GM21723 (cell line): ENCODE measurements at regions not wholly inside any gene's neighbourhood (a gene's known extent, or its start where the extent isn't known, plus 50 kb on each side); places are given as distances from the start of the nearest gene placed in this dataset.
"Not testable (repeated sequence)": the region's sequence is repeated elsewhere in the genome, so short reads cannot be mapped to it uniquely, and the experiment has no call there.

Source experiments
- ATAC-seq: cut with Tn5 transposase; IDR thresholded peaks from one replicate; pipeline ENCODE4 v1.9.1; 2021; ENCODE audit warnings: mild to moderate bottlenecking, moderate library complexity; ENCODE audit not compliant: unreplicated experiment

- not testable (repeated sequence) for ATAC-seq
These were observed 67.3 kb upstream of the EZR start for GRCh38 chr6:158886346-158886977.

GRCh38 chr6:158881884-158882283, 62.7 kb upstream of the EZR start:
- ATAC-seq = not testable (repeated sequence)

DNA sequence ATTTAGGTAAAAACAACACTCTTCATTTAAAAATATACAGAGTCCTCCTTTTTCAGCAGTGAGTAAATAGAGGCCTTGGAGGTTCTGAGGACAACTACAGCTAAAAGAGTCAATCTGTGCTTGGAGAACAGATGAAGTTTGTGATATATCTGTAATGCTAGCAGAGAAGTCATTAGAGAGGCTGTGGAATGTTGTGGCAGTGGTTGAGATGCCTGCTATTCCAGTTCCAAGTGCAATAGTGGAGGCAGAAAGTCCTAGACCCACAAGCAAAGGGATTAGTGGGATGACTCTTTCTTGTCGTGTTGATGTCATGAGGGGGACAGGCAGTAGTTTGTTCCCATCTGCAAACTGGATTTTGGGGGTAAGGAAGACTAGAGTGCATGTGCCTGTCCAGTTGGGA, 62.1 kb upstream of the EZR start:
- not testable (repeated sequence) for ATAC-seq

GRCh38 chr6:158879180-158879579, 60.0 kb upstream of the EZR start:
- no peak for ATAC-seq

GRCh38 chr6:158877716-158878115, 58.5 kb upstream of the EZR start:
- ATAC-seq = no peak

- no peak for ATAC-seq
These were observed 57.7 kb upstream of the EZR start for GRCh38 chr6:158876886-158877285.

DNA sequence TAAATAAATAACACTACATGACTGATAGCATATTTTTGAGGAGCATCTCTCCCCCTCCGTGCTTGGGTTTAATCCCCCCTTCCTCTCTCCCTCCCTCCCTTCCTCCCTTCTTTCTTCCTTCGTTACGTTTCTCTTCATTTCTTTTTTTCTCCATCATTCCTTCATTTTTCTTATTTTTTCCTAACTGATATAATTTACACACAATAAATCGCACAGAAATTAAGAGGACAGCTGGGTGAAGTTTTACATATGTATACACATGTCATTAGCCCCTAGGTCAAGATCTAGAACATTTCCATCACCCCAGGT, 51.4 kb upstream of the EZR start:
- no peak for ATAC-seq

GRCh38 chr6:158869826-158870648, 50.9 kb upstream of the EZR start:
- ATAC-seq = peak; percentile 95

DNA sequence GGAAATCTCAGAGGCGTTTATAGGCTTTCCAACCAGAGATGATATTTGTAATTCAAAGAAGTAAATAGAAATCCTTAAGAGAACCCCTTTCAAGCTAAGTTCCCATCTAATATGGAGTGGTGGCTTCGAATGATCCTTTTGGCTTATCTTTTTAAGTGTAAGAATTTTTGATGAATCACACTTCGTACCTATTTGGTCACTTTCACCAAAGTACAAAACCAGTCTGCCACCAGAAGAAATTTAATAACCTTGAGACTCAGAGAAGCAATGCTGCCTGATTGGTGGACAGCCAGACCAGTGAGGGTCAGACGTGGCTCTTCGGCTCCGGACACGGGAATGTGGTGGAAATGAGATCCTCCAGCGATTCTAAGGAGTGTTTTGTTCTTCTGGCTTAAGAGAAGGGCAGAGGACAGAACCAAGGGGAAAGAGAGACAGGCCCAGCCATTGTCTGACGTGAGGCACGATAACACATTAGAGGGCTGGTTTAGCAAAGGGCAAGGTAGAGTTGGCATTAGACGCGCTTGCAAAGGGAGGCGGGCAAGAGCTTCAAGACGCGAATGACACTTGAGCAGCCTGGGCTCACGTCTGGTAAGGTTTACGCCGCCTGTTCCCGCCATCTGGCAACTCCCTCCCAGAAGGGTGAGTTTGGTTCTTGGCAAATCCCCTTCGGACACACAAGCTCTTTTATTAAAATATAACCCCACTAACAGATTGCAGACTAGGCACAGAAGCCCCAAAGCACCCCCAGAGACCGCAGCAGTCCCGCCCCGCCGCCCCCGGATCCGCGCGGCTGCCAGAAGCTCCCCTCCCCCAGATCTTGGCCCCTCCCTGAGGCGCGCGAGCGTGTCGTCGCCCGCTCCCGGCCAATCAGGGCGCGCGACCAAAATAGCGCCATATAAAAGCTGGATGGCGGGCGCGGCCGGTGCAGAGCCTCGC, 50.0 kb upstream of the EZR start:
- peak; percentile 75 for ATAC-seq
